ENCODE measurements at regions not wholly inside any gene's neighbourhood (a gene's known extent, or its start where the extent isn't known, plus 50 kb on each side); places are given as distances from the start of the nearest gene placed in this dataset.

DNA sequence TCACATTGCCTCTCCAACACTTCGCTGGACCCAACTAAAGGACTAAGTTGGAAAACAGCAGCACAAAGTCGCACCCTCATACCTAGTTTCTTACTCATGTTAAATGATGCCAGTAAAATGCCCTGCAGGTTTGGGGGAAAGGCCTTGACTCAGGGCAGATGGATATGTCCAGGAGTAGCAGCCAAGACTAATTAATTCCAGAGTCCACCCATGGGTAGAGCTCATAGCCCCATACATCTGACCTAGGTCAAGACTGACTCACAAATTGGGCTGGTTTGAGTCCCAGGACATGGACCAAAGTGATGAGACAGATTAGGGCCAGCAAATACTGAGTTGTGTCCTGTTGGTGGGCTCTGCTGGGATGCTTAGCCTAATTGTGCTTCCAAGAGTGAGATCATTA, 224.0 kb upstream of the BTG1 start:
- TF ChIP-seq, protein P1, sequence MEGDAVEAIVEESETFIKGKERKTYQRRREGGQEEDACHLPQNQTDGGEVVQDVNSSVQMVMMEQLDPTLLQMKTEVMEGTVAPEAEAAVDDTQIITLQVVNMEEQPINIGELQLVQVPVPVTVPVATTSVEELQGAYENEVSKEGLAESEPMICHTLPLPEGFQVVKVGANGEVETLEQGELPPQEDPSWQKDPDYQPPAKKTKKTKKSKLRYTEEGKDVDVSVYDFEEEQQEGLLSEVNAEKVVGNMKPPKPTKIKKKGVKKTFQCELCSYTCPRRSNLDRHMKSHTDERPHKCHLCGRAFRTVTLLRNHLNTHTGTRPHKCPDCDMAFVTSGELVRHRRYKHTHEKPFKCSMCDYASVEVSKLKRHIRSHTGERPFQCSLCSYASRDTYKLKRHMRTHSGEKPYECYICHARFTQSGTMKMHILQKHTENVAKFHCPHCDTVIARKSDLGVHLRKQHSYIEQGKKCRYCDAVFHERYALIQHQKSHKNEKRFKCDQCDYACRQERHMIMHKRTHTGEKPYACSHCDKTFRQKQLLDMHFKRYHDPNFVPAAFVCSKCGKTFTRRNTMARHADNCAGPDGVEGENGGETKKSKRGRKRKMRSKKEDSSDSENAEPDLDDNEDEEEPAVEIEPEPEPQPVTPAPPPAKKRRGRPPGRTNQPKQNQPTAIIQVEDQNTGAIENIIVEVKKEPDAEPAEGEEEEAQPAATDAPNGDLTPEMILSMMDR (tag by site-specific recombination; IDR thresholded peaks at IDR 0.05): no peak
- TF ChIP-seq ZNF660 (tag by site-specific recombination; IDR thresholded peaks at IDR 0.05) (no peak), ZNF274 (IDR thresholded peaks at IDR 0.05; ENCODE audit: low read length) (no peak), ZNF274 (tag by site-specific recombination; IDR thresholded peaks at IDR 0.05; ENCODE audit: borderline replicate concordance) (no peak), ZNF623 (tag by site-specific recombination; IDR thresholded peaks at IDR 0.05) (no peak), RBAK (tag by site-specific recombination; IDR thresholded peaks at IDR 0.05) (no peak), ZNF530 (tag by site-specific recombination; IDR thresholded peaks at IDR 0.05; ENCODE audit: low read depth) (no peak), ZNF596 (tag by site-specific recombination; IDR thresholded peaks at IDR 0.05) (no peak)
- TF ChIP-seq, protein P2, sequence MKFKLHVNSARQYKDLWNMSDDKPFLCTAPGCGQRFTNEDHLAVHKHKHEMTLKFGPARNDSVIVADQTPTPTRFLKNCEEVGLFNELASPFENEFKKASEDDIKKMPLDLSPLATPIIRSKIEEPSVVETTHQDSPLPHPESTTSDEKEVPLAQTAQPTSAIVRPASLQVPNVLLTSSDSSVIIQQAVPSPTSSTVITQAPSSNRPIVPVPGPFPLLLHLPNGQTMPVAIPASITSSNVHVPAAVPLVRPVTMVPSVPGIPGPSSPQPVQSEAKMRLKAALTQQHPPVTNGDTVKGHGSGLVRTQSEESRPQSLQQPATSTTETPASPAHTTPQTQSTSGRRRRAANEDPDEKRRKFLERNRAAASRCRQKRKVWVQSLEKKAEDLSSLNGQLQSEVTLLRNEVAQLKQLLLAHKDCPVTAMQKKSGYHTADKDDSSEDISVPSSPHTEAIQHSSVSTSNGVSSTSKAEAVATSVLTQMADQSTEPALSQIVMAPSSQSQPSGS (tag by site-specific recombination; IDR thresholded peaks at IDR 0.05; ENCODE audit: low read depth): no peak
- TF ChIP-seq, protein P3, sequence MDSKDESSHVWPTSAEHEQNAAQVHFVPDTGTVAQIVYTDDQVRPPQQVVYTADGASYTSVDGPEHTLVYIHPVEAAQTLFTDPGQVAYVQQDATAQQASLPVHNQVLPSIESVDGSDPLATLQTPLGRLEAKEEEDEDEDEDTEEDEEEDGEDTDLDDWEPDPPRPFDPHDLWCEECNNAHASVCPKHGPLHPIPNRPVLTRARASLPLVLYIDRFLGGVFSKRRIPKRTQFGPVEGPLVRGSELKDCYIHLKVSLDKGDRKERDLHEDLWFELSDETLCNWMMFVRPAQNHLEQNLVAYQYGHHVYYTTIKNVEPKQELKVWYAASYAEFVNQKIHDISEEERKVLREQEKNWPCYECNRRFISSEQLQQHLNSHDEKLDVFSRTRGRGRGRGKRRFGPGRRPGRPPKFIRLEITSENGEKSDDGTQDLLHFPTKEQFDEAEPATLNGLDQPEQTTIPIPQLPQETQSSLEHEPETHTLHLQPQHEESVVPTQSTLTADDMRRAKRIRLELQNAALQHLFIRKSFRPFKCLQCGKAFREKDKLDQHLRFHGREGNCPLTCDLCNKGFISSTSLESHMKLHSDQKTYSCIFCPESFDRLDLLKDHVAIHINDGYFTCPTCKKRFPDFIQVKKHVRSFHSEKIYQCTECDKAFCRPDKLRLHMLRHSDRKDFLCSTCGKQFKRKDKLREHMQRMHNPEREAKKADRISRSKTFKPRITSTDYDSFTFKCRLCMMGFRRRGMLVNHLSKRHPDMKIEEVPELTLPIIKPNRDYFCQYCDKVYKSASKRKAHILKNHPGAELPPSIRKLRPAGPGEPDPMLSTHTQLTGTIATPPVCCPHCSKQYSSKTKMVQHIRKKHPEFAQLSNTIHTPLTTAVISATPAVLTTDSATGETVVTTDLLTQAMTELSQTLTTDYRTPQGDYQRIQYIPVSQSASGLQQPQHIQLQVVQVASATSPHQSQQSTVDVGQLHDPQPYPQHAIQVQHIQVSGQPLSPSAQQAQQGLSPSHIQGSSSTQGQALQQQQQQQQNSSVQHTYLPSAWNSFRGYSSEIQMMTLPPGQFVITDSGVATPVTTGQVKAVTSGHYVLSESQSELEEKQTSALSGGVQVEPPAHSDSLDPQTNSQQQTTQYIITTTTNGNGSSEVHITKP (tag by site-specific recombination; IDR thresholded peaks at IDR 0.05): no peak
